ENCODE measurements at regions not wholly inside any gene's neighbourhood (a gene's known extent, or its start where the extent isn't known, plus 50 kb on each side); places are given as distances from the start of the nearest gene placed in this dataset.

DNA sequence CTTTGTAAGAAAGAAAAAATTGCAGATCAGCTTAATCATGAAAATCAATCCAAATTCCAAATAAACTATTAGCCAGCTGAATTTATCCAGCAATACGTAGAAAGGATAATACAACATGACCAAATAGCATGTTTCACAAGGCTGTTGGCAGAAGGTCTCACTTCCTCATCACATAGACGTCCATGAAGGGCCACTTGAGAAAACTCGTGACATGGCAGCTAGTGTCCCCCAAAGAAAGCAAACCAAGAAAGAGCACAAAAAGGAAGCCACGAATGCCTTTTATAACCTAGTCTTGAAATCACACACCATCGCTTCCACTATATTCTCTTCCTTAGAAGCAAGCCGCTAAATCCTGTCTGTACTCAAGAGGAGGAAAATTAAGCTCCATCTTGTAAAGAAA is 105.6 kb upstream of the NRBF2 start:
- no peak overlapping the region for H3K4me3 ChIP-seq
- no peaks in the 10 kb centered on the region for H3K27me3 ChIP-seq
- H3K4me1 ChIP-seq = no peaks in the 10 kb centered on the region
- H3K27ac ChIP-seq = no peak overlapping the region
- no peaks in the 10 kb centered on the region for H3K36me3 ChIP-seq
- WGBS, 2 donors = 77% methylated on average over 6 of the region's 6 CpGs
- no peaks in the 10 kb centered on the region for H3K9me3 ChIP-seq
- DNase-seq (ENCODE audit: low spot score in 2 of 2) = peak in 1 of 2 donors; percentile 10
- TF ChIP-seq EP300 (IDR thresholded peaks at IDR 0.05) = peak in 1 of 2 donors; percentile 19
- TF ChIP-seq POLR2A (IDR thresholded peaks at IDR 0.05) = no peak
- TF ChIP-seq, protein P1, sequence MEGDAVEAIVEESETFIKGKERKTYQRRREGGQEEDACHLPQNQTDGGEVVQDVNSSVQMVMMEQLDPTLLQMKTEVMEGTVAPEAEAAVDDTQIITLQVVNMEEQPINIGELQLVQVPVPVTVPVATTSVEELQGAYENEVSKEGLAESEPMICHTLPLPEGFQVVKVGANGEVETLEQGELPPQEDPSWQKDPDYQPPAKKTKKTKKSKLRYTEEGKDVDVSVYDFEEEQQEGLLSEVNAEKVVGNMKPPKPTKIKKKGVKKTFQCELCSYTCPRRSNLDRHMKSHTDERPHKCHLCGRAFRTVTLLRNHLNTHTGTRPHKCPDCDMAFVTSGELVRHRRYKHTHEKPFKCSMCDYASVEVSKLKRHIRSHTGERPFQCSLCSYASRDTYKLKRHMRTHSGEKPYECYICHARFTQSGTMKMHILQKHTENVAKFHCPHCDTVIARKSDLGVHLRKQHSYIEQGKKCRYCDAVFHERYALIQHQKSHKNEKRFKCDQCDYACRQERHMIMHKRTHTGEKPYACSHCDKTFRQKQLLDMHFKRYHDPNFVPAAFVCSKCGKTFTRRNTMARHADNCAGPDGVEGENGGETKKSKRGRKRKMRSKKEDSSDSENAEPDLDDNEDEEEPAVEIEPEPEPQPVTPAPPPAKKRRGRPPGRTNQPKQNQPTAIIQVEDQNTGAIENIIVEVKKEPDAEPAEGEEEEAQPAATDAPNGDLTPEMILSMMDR (IDR thresholded peaks at IDR 0.05) = no peak

DNA sequence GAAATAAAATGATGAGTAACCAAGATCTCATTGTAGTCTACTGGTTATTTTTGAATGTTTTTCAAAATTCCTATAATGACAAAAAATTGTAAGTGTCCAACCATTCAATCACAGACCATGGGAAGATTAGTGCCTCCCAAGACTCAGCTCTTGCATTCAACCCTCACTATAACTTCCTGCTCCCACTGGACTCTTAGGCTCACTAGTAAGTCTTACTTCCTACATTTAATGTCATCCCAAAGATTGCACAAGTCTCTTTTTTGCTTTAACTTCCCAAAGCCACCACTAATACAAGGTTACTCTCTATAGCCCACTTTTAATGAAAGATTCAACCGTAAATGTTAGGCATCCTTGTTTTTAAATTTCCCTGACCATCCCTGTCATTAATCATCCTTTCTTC is 111.9 kb upstream of the NRBF2 start:
- no peaks in the 10 kb centered on the region for H3K36me3 ChIP-seq
- TF ChIP-seq POLR2A (IDR thresholded peaks at IDR 0.05) = no peak
- TF ChIP-seq, protein P1 (IDR thresholded peaks at IDR 0.05) = no peak
- no peak for TF ChIP-seq EP300 (IDR thresholded peaks at IDR 0.05)
- DNase-seq (ENCODE audit: low spot score in 2 of 2) = no peak
- no peaks in the 10 kb centered on the region for H3K4me1 ChIP-seq
- WGBS, 2 donors = 78 to 84% methylated on average over 1 of the region's 1 CpG
- H3K27me3 ChIP-seq = no peaks in the 10 kb centered on the region
- no peak overlapping the region for H3K27ac ChIP-seq
- H3K4me3 ChIP-seq = no peak overlapping the region
- H3K9me3 ChIP-seq = no peaks in the 10 kb centered on the region

DNA sequence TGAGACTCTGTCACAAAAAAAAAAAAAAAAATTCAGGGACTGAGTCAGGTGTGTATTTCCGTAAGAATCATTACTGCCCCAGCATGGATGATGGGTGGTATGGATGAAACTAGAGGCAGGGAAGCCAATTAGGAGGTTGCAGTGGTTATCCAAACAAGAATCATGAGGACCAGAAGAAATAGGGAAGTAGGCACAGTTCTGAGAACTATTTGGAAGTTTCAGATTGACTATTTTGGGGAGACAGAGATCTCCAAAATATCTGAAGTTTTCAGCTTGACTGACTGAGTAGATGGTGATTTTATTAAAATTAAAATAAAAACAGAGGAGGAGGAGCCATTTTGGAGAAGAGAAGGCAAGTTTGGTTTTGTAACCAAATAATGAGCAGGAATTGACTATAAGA is 119.4 kb upstream of the NRBF2 start:
- Histone ChIP-seq H3K4me1 (no peaks in the 10 kb centered on the region), H3K27me3 (no peaks in the 10 kb centered on the region), H3K4me3 (no peak overlapping the region), H3K9me3 (no peaks in the 10 kb centered on the region), H3K27ac (no peak overlapping the region), H3K36me3 (no peaks in the 10 kb centered on the region)
- TF ChIP-seq EP300 (IDR thresholded peaks at IDR 0.05) (no peak), POLR2A (IDR thresholded peaks at IDR 0.05) (no peak)
- TF ChIP-seq, protein P1 (IDR thresholded peaks at IDR 0.05) = no peak
- 96 to 97% methylated on average over 1 of the region's 1 CpG for WGBS, 2 donors
- DNase-seq (ENCODE audit: low spot score in 2 of 2) = no peak

DNA sequence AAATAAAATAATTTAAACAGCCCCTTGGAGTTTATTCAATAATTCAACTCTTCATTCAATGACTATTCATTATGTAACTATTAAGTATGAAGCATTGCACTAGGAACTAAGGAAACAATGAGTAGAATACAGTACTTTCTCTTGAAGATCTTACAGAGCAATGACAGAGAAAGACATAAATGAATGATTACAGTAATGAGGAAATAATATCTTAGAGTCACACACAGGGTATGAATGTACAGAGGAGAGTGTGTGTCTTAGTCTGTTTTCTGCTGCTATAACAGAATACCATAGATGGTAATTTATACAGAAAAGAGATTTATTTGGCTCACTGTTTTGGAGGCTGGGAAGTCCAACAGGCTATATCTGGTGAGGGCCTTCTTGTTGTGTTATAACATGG is 120.5 kb upstream of the NRBF2 start:
- H3K36me3 ChIP-seq = no peaks in the 10 kb centered on the region
- no peaks in the 10 kb centered on the region for H3K27me3 ChIP-seq
- DNase-seq (ENCODE audit: low spot score in 2 of 2) = no peak
- H3K4me1 ChIP-seq = no peaks in the 10 kb centered on the region
- no peaks in the 10 kb centered on the region for H3K9me3 ChIP-seq
- no peak overlapping the region for H3K27ac ChIP-seq
- no peak overlapping the region for H3K4me3 ChIP-seq
- TF ChIP-seq, protein P1 (IDR thresholded peaks at IDR 0.05) = no peak
- TF ChIP-seq EP300 (IDR thresholded peaks at IDR 0.05) = no peak
- TF ChIP-seq POLR2A (IDR thresholded peaks at IDR 0.05) = no peak

DNA sequence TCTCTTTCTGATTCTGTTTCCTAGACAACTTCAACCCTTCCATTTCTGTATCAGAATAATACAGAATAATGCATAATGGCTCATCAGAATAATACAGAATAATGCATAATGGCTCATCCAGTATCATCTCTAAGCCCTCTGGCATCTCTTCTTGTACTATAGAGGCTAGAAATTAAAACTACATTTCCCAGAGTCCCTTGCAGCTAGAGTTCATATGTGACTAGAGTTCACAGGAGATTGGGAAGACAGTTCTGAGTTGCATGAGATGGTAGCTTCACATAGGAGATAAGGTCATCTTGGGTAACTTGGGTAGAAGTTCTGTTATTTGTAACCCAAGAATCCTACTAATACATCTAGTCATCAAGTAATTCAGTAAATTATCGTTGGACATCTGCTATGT is 122.9 kb upstream of the NRBF2 start:
- no peak for DNase-seq (ENCODE audit: low spot score in 2 of 2)
- no peaks in the 10 kb centered on the region for H3K4me1 ChIP-seq
- no peaks in the 10 kb centered on the region for H3K36me3 ChIP-seq
- no peak overlapping the region for H3K4me3 ChIP-seq
- WGBS, 2 donors = 97 to 100% methylated on average over 1 of the region's 1 CpG
- no peak overlapping the region for H3K27ac ChIP-seq
- no peaks in the 10 kb centered on the region for H3K9me3 ChIP-seq
- TF ChIP-seq, protein P1 (IDR thresholded peaks at IDR 0.05) = no peak
- TF ChIP-seq EP300 (IDR thresholded peaks at IDR 0.05) = no peak
- TF ChIP-seq POLR2A (IDR thresholded peaks at IDR 0.05) = no peak
- H3K27me3 ChIP-seq = no peaks in the 10 kb centered on the region

Measured in tibial nerve (tissue), 4 donors.